ENCODE measurements at regions not wholly inside any gene's neighbourhood (a gene's known extent, or its start where the extent isn't known, plus 50 kb on each side); places are given as distances from the start of the nearest gene placed in this dataset.
"Not testable (repeated sequence)": the region's sequence is repeated elsewhere in the genome, so short reads cannot be mapped to it uniquely, and the experiment has no call there.

- no peak overlapping the region for H3K4me2 ChIP-seq (ENCODE audit: low read length)
- no peaks in the 10 kb centered on the region for H3K27me3 ChIP-seq (ENCODE audit: insufficient read depth, low read length)
- H3K4ac ChIP-seq (ENCODE audit: low read depth, low read length): no peak overlapping the region
- no peak overlapping the region for H3K18ac ChIP-seq (ENCODE audit: low read length)
- H3K9ac ChIP-seq (ENCODE audit: low read length): no peak overlapping the region
- no CpG with 5 or more reads among the region's 2 CpGs for WGBS (ENCODE audit: extremely low coverage, insufficient coverage, insufficient read length)
- H4K12ac ChIP-seq (ENCODE audit: low read depth, low read length): no peak overlapping the region
- no peak overlapping the region for H4K8ac ChIP-seq (ENCODE audit: low read depth, low read length)
- no peak overlapping the region for H3K4me3 ChIP-seq (ENCODE audit: low read depth, low read length)
- no peaks in the 10 kb centered on the region for H3K36me3 ChIP-seq (ENCODE audit: control insufficient read depth in 1 of 2, insufficient read depth in 2 of 2, low read length in 2 of 2)
- H4K91ac ChIP-seq (ENCODE audit: low read depth, low read length): no peak overlapping the region
- no peak overlapping the region for H2AK5ac ChIP-seq (ENCODE audit: low read length)
- H3K4me1 ChIP-seq (ENCODE audit: control insufficient read depth in 1 of 2, insufficient read depth in 2 of 2, low read length in 2 of 2): peaks cover 2 to 10% of the 10 kb centered on the region in 2 experiments
- no peaks in the 10 kb centered on the region for H3K79me2 ChIP-seq (ENCODE audit: control insufficient read depth, insufficient read depth, low read length, poor library complexity)
- H3K79me1 ChIP-seq (ENCODE audit: low read length): peaks cover 14% of the 10 kb centered on the region
- no peak overlapping the region for H3K14ac ChIP-seq (ENCODE audit: low read length)
- H2BK12ac ChIP-seq (ENCODE audit: low read length): peak overlapping the region; percentile 80
- no peak overlapping the region for H2BK5ac ChIP-seq (ENCODE audit: low read depth, low read length, poor library complexity)
- no peaks in the 10 kb centered on the region for H3K9me3 ChIP-seq (ENCODE audit: insufficient read depth, low read depth, low read length)
- no peak for DNase-seq
- H2BK120ac ChIP-seq (ENCODE audit: insufficient read depth, low read length, poor library complexity): peak overlapping the region; percentile 14
- no peak overlapping the region for H2AFZ ChIP-seq (ENCODE audit: insufficient read depth, low read length, poor library complexity)
- H3K23ac ChIP-seq (ENCODE audit: low read length): no peak overlapping the region
- H3K27ac ChIP-seq (ENCODE audit: low read depth, low read length): no peak overlapping the region
These were observed 62.1 kb downstream of the RESF1 start for GRCh38 chr12:32021346-32021773.

GRCh38 chr12:32022387-32022786 lies 63.2 kb downstream of the RESF1 start:
- H4K12ac ChIP-seq (ENCODE audit: low read depth, low read length); H3K9me3 ChIP-seq (ENCODE audit: insufficient read depth, low read depth, low read length); H2AFZ ChIP-seq (ENCODE audit: insufficient read depth, low read length, poor library complexity); H3K36me3 ChIP-seq (ENCODE audit: control insufficient read depth in 1 of 2, insufficient read depth in 2 of 2, low read length in 2 of 2); H3K79me2 ChIP-seq (ENCODE audit: control insufficient read depth, insufficient read depth, low read length, poor library complexity); H3K23ac ChIP-seq (ENCODE audit: low read length); H2BK5ac ChIP-seq (ENCODE audit: low read depth, low read length, poor library complexity); H3K4me1 ChIP-seq (ENCODE audit: control insufficient read depth in 1 of 2, insufficient read depth in 2 of 2, low read length in 2 of 2); DNase-seq; H3K4me3 ChIP-seq (ENCODE audit: low read depth, low read length); H3K4me2 ChIP-seq (ENCODE audit: low read length); H3K27me3 ChIP-seq (ENCODE audit: insufficient read depth, low read length); H3K18ac ChIP-seq (ENCODE audit: low read length); H3K9ac ChIP-seq (ENCODE audit: low read length); H3K27ac ChIP-seq (ENCODE audit: low read depth, low read length): not testable (repeated sequence)
- peak overlapping the region; percentile 94 for H2BK12ac ChIP-seq (ENCODE audit: low read length)
- H4K8ac ChIP-seq (ENCODE audit: low read depth, low read length): peak overlapping the region; percentile 3
- H3K79me1 ChIP-seq (ENCODE audit: low read length): peaks cover 14% of the 10 kb centered on the region
- WGBS (ENCODE audit: extremely low coverage, insufficient coverage, insufficient read length): no CpG with 5 or more reads among the region's 10 CpGs
- peak overlapping the region; percentile 81 for H3K14ac ChIP-seq (ENCODE audit: low read length)
- peak overlapping the region; percentile 44 for H3K4ac ChIP-seq (ENCODE audit: low read depth, low read length)
- peak overlapping the region; percentile 80 for H4K91ac ChIP-seq (ENCODE audit: low read depth, low read length)
- peak overlapping the region; percentile 71 for H2AK5ac ChIP-seq (ENCODE audit: low read length)
- peak overlapping the region; percentile 21 for H2BK120ac ChIP-seq (ENCODE audit: insufficient read depth, low read length, poor library complexity)

DNA sequence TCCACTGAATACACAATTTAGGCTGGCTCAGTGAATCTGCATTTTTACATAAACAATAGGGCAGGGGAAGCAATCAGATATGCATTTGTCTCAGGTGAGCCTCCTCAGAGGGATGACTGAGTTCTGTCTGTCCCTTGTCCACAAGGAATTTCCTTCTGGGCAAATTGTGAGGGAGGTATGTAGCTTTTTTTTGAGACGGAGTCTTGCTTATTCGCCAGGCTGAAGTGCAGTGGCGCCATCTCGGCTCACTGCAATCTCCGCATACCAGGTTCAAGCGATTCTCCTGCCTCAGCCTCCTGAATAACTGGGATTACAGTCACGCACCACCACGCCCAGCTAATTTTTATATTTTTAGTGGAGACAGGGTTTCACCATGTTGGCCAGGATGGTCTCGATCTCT lies 64.6 kb downstream of the RESF1 start:
- H3K27me3 ChIP-seq (ENCODE audit: insufficient read depth, low read length): not testable (repeated sequence)

GRCh38 chr12:32024884-32025592 lies 65.8 kb downstream of the RESF1 start:
- Histone ChIP-seq H3K27me3 (ENCODE audit: insufficient read depth, low read length) (no peaks in the 10 kb centered on the region), H3K27ac (ENCODE audit: low read depth, low read length) (peak overlapping the region; percentile 5), H2BK120ac (ENCODE audit: insufficient read depth, low read length, poor library complexity) (peak overlapping the region; percentile 74), H4K12ac (ENCODE audit: low read depth, low read length) (no peak overlapping the region), H3K79me1 (ENCODE audit: low read length) (peaks cover 14% of the 10 kb centered on the region), H3K4me3 (ENCODE audit: low read depth, low read length) (no peak overlapping the region), H3K9ac (ENCODE audit: low read length) (no peak overlapping the region), H3K18ac (ENCODE audit: low read length) (no peak overlapping the region), H3K23ac (ENCODE audit: low read length) (no peak overlapping the region), H2BK5ac (ENCODE audit: low read depth, low read length, poor library complexity) (peak overlapping the region; percentile 2), H3K36me3 (ENCODE audit: control insufficient read depth in 1 of 2, insufficient read depth in 2 of 2, low read length in 2 of 2) (no peaks in the 10 kb centered on the region), H3K4ac (ENCODE audit: low read depth, low read length) (no peak overlapping the region), H2BK12ac (ENCODE audit: low read length) (peak overlapping the region; percentile 16), H4K8ac (ENCODE audit: low read depth, low read length) (no peak overlapping the region), H3K14ac (ENCODE audit: low read length) (peak overlapping the region; percentile 36), H3K79me2 (ENCODE audit: control insufficient read depth, insufficient read depth, low read length, poor library complexity) (no peaks in the 10 kb centered on the region), H3K9me3 (ENCODE audit: insufficient read depth, low read depth, low read length) (no peaks in the 10 kb centered on the region), H4K91ac (ENCODE audit: low read depth, low read length) (peak overlapping the region; percentile 25), H3K4me1 (ENCODE audit: control insufficient read depth in 1 of 2, insufficient read depth in 2 of 2, low read length in 2 of 2) (peaks cover 2 to 10% of the 10 kb centered on the region in 2 experiments), H2AK5ac (ENCODE audit: low read length) (peak overlapping the region; percentile 47), H2AFZ (ENCODE audit: insufficient read depth, low read length, poor library complexity) (no peak overlapping the region), H3K4me2 (ENCODE audit: low read length) (no peak overlapping the region)
- no CpG with 5 or more reads among the region's 8 CpGs for WGBS (ENCODE audit: extremely low coverage, insufficient coverage, insufficient read length)
- DNase-seq: no peak

More for the DNA sequence above, 64.6 kb downstream of the RESF1 start:
- Histone ChIP-seq H3K27ac (ENCODE audit: low read depth, low read length) (peak overlapping the region; percentile 81), H2BK5ac (ENCODE audit: low read depth, low read length, poor library complexity) (peak overlapping the region; percentile 54), H3K79me1 (ENCODE audit: low read length) (peaks cover 14% of the 10 kb centered on the region), H4K91ac (ENCODE audit: low read depth, low read length) (peak overlapping the region; percentile 32)
- WGBS (ENCODE audit: extremely low coverage, insufficient coverage, insufficient read length): no CpG with 5 or more reads among the region's 9 CpGs
- H3K4me1 ChIP-seq (ENCODE audit: control insufficient read depth in 1 of 2, insufficient read depth in 2 of 2, low read length in 2 of 2); H3K9ac ChIP-seq (ENCODE audit: low read length); H2AK5ac ChIP-seq (ENCODE audit: low read length); H2AFZ ChIP-seq (ENCODE audit: insufficient read depth, low read length, poor library complexity); H2BK12ac ChIP-seq (ENCODE audit: low read length); H3K14ac ChIP-seq (ENCODE audit: low read length); H4K8ac ChIP-seq (ENCODE audit: low read depth, low read length); H4K12ac ChIP-seq (ENCODE audit: low read depth, low read length); H3K4ac ChIP-seq (ENCODE audit: low read depth, low read length); H3K4me2 ChIP-seq (ENCODE audit: low read length); H3K9me3 ChIP-seq (ENCODE audit: insufficient read depth, low read depth, low read length); H3K79me2 ChIP-seq (ENCODE audit: control insufficient read depth, insufficient read depth, low read length, poor library complexity); H3K23ac ChIP-seq (ENCODE audit: low read length); H2BK120ac ChIP-seq (ENCODE audit: insufficient read depth, low read length, poor library complexity); H3K36me3 ChIP-seq (ENCODE audit: control insufficient read depth in 1 of 2, insufficient read depth in 2 of 2, low read length in 2 of 2); H3K18ac ChIP-seq (ENCODE audit: low read length); H3K4me3 ChIP-seq (ENCODE audit: low read depth, low read length): not testable (repeated sequence)
- peak; percentile 75 to 86 for DNase-seq

Measured in trophoblast cell (in vitro differentiated cells and primary cell).